CD4-positive, alpha-beta T cell treated with Interleukin-6 for 4 hours (primary cell): ENCODE measurements at regions not wholly inside any gene's neighbourhood (a gene's known extent, or its start where the extent isn't known, plus 50 kb on each side); places are given as distances from the start of the nearest gene placed in this dataset.
"Not testable (repeated sequence)": the region's sequence is repeated elsewhere in the genome, so short reads cannot be mapped to it uniquely, and the experiment has no call there.

Source experiments
- DNase-seq: peaks from one replicate; pipeline ENCODE4 v3.0.0-alpha.2; 2020; ENCODE audit warnings: mixed read lengths

- DNase-seq, result no peak
Measured at GRCh38 chrX:110964786-110965185, 131.2 kb upstream of the PAK3 start.

- DNase-seq, result no peak
Measured at GRCh38 chrX:110962451-110962850, 133.5 kb upstream of the PAK3 start.

- DNase-seq, result no peak
Measured at GRCh38 chrX:110955706-110956105, 140.3 kb upstream of the PAK3 start.

GRCh38 chrX:110954428-110955100, 141.4 kb upstream of the PAK3 start:
- no peak for DNase-seq

GRCh38 chrX:110951472-110952269, 144.3 kb upstream of the PAK3 start:
- no peak for DNase-seq

GRCh38 chrX:110944751-110945675, 149.4 kb upstream of the CHRDL1 start:
- no peak for DNase-seq

GRCh38 chrX:110944311-110944750, 148.7 kb upstream of the CHRDL1 start:
- no peak for DNase-seq

GRCh38 chrX:110941906-110942305, 146.3 kb upstream of the CHRDL1 start:
- no peak for DNase-seq

- no peak for DNase-seq
Measured at GRCh38 chrX:110938977-110939732, 143.5 kb upstream of the CHRDL1 start.

GRCh38 chrX:110924871-110925270, 129.3 kb upstream of the CHRDL1 start:
- DNase-seq, result no peak

- no peak for DNase-seq
Measured at GRCh38 chrX:110920991-110921390, 125.4 kb upstream of the CHRDL1 start.

GRCh38 chrX:110915570-110915969, 120.0 kb upstream of the CHRDL1 start:
- DNase-seq, result no peak

GRCh38 chrX:110915111-110915510, 119.5 kb upstream of the CHRDL1 start:
- DNase-seq, result no peak

- no peak for DNase-seq
Measured at GRCh38 chrX:110914281-110914680, 118.7 kb upstream of the CHRDL1 start.

- not testable (repeated sequence) for DNase-seq
Measured at GRCh38 chrX:110904747-110905146, 109.1 kb upstream of the CHRDL1 start.

- DNase-seq, result no peak
Measured at GRCh38 chrX:110881971-110882370, 86.4 kb upstream of the CHRDL1 start.

- no peak for DNase-seq
Measured at GRCh38 chrX:110877326-110877725, 81.7 kb upstream of the CHRDL1 start.

GRCh38 chrX:110871839-110872238, 76.2 kb upstream of the CHRDL1 start:
- no peak for DNase-seq

GRCh38 chrX:110866421-110866820, 70.8 kb upstream of the CHRDL1 start:
- no peak for DNase-seq

- DNase-seq, result no peak
Measured at GRCh38 chrX:110863883-110864282, 68.3 kb upstream of the CHRDL1 start.

- no peak for DNase-seq
Measured at GRCh38 chrX:110858565-110858964, 62.9 kb upstream of the CHRDL1 start.

- DNase-seq, result no peak
Measured at GRCh38 chrX:110853610-110854009, 58.0 kb upstream of the CHRDL1 start.
